NOMO-1 treated with DMSO at 0.1 percent for 48 hours (cell line): ENCODE measurements at regions not wholly inside any gene's neighbourhood (a gene's known extent, or its start where the extent isn't known, plus 50 kb on each side); places are given as distances from the start of the nearest gene placed in this dataset.
"Not testable (repeated sequence)": the region's sequence is repeated elsewhere in the genome, so short reads cannot be mapped to it uniquely, and the experiment has no call there.

Experiments
- DNase-seq: peaks from one replicate; lab custom pipeline; 2025; ENCODE audit not compliant: unreplicated experiment; lab: John Stamatoyannopoulos, UW

DNA sequence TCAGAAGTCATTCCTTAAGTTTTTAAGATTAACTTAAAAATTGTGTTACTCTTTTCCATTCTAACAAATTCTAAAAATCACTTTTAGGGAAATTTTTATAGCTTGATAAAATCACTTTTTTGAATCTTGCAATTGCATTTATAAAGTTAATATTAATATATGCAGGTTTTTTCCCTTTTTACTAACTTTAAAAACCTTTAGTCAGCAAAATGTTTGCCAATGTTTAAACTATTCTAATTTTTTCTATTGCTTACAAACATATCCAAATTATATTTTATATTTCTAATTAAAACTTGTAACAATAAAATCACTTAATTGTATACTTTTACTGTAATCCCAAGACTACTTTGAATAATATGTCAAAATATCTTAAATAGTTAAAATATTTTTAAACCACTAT lies 839.4 kb downstream of the TBL1XR1 start:
- DNase-seq: no peak

DNA sequence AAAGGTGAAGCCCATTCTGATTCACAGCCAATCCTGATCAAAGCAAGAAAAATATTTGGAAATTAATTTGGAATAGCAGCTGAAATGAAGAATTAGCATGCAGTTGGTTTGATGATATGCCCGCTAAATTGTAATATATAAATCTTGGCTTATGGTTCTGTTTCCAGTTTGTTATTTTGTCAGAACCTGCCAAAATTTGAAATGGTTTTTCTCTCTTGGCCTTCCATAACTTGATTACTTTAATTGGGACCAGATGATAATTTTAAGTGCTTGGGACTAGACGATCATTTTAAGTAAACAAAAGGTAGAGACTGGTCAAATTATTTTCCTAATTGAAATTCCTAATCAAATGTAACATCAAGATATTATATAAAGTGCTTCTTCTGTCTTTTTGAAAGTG lies 842.4 kb downstream of the TBL1XR1 start:
- no peak for DNase-seq

DNA sequence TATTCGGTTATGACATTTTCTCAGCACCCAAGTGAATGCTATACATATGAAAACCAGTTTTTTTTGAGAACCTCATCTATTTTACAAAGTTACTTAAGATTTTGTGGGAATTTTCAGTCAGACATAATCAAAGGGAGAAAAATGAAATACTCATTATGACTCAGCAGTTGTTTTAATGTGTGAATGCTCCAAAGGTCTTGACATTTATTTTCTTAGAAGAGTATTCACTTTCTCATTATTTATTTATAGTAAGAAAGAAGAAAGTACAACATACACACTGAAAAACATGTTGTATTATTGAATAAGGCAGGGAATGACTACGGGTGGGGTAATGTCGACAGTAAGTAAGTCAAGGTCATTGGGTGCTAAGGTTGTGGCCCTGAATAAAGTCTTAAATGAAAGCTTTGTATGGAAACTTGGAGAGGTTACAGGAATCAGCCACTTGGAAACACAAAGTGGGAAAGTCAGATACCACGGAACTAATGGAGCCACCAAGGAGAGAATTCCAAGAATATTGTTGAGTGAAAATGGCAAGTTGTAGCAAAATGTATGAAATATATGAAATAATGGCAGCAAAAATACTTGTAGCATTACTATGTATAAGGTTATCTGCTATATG lies 844.5 kb downstream of the TBL1XR1 start:
- no peak for DNase-seq

DNA sequence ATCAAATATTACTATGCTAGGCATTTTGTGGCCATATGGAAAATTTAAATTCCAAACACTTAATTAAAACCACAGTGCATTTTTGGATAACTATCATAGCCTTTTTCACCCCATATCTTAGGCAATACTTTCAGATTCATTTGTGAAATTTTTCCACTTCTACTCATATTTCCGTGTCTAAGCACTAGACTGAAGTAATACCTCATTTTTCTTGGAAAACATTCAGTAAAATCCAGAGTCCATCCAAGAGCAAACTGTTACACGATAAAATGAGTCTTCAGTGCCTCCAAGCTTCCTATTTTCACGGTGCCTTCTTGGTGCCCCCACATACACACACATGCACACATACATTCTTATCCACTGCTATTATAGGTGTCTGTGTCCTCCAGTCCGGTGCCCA lies 845.9 kb downstream of the TBL1XR1 start:
- DNase-seq: no peak

DNA sequence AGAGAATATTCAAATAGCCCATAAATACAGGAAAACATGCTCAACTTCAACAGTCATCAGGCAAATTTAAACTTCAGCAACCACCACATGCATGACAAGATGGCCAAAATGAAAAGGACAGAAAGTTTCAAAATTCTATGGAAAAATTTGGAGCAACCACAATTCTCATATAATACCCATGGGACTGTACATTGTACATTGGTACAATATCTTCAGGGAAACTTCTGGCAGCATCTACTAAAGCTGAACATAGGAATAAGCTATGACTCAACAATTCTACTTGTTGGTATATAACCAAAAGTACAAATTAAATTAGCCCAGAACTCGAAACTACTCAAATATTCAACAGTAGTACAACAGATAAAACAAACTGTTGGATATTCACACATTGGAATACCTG lies 847.6 kb downstream of the TBL1XR1 start:
- DNase-seq: no peak

DNA sequence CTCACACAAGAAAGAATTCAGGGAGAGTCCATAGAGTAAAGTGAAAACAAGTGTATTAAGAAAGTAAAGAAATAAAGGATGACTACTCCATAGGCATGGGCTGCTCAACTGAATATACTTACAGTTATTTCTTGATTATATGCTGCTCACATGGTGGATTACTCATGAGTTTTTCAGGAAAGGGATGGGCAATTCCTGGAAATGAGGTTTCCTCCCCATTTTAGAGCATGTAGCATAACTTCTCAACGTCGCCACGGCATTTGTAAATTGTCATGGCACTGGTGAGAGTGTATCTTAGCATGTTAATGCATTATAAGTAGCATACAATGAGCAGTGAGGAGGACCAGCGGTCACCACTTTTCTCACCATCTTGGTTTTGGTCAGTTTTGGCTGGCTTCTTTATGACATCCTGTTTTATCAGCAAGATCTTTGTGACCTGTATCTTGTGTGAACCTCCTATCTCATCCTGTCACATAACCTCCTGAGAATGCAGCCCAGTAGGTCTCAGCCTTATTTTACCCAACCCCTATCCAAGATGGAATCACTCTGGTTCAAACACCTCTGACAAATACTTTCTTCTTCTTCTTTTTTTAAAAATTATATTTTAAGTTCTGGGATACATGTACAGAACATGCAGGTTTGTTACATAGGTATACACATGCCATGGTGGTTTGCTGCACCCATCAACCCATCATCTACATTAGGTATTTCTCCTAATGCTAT lies 849.7 kb downstream of the TBL1XR1 start:
- no peak for DNase-seq

DNA sequence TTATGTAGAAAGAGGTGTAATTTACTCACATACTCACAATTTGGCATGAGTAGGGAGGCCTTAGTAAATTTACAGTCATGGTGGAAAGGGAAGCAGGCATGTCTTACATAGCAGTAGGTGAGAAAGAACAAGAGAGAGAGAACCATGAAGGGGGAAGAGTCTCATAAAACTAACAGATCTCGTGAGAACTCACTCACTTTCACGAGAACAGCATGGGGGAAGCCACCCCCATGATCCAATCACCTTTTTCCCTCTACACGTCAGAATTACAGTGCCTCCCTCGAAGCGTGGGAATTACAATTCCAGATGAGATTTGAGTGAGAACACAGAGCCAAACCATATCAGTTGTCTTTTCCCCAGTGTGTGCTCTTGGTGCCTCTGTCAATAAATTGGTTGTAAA lies 855.3 kb downstream of the TBL1XR1 start:
- no peak for DNase-seq

DNA sequence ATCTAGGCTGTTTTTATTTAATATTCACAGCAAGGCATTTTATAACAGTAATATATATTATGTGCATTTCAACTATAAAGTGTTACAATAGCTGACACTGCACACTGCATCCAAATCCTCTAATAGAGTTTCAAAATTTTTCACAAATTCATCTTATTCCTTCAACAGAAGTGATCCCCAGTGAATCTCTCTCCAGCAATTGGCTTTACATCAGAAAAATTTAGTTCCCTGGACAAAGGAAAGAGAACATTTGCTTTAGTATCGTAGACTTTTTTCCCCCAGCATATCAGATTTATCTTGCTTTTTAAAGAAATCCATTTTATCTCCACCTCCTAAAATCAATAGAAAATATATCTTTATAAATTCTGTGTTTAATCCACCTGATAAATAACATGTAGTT lies 868.6 kb downstream of the TBL1XR1 start:
- DNase-seq: no peak

DNA sequence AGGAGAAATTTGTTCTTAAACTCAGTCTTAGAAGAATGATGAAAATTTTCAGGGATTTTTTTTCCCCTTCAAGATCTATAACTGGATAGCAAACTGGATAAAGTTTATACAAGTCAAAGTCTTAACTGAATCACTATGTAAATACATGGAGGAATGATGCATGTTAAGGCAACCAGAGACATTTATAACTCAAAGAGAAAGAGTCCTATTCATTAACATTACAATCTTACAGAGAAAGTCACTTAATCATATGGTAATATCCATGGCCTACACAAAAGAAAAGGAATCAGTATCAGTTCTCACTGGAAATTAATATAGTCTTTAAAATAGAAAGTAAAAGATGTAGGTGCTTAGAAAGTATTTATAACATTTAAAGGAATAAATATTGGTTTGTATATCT lies 869.1 kb downstream of the TBL1XR1 start:
- no peak for DNase-seq

DNA sequence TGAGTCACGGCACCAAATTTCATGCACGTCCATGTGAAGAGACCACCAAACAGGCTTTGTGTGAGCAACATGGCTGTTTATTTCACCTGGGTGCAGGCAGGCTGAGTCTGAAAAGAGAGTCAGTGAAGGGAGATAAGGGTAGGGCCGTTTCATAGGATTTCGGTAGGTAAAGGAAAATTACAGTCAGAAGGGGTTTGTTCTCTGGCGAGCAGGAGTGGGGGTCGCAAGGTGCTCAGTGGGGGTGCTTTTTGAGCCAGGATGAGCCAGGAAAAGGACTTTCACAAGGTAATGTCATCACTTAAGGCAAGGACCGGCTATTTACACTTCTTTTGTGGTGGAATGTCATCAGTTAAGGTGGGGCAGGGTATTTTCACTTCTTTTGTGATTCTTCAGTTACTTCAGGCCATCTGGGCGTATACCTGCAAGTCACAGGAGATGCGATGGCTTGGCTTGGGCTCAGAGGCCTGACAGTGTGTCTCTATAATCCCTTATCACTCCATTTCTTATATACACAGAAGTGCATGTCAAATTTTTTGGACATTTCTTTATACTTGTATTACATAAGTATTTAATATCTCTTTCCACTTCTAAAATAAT lies 870.3 kb downstream of the TBL1XR1 start:
- DNase-seq: not testable (repeated sequence)

DNA sequence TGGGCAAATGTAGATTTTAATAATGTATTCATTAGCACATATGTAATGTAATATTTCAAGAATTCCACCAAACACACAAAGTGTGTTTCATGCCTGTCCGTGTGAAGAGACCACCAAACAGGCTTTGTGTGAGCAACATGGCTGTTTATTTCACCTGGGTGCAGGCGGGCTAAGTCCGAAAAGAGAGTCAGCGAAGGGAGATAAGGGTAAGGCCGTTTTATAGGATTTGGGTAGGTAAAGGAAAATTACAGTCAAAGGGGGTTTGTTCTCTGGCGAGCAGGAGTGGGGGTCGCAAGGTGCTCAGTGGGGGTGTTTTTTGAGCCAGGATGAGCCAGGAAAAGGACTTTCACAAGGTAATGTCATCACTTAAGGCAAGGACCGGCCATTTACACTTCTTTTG lies 875.8 kb downstream of the TBL1XR1 start:
- not testable (repeated sequence) for DNase-seq

DNA sequence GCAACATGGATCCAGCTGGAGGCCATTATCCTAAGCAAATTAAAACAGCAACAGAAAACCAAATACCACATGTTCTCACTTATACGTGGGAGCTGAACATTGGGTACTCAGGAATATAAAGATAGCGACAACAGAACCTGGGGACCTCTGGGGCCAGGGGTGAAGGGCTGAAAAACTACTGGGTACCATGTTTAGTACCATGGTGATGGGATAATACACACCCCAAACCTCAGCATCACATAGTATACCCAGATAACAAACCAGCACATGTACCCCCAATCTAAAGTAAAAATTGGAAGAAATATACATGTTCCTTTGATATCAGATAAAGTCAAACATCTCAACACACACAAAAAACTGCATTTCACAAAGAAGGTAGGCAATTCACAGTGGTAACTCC lies 876.2 kb downstream of the TBL1XR1 start:
- DNase-seq: no peak

DNA sequence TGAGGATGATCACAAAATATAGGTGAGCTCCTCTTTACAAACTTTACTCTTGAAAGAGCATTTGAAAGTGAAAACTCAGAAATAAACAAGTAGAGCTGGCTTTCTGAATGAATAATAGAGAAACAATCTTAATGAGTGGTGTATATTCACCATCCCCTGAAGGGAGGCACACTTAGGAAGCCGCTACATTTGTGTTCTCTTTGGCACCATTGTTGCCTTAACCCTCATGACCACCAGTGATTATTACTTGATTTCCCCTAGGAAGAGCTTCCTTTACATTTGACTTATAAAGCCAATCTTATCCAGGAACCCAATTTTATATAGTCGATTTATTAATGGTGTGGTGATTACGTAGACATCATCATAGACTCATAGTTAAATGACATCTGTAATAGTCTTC lies 883.9 kb downstream of the TBL1XR1 start:
- DNase-seq: no peak

DNA sequence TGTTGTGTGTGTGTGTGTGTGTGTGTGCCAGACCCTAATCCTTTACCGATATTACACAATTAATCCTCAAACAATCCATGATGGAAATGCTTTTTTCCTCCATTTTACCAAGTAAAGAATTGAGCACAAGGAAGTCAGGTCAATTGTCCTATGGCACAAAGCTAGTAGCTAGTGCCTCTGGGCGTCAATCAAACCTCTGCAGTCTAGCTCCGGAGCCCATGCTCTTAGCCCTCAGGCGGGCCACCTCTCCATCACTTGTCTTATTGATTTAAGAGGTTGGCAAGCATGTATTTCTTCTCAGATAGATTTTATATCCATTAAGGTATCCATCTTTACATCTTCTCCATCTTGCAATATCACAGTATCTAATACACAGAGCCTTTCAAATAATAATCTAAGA lies 886.6 kb downstream of the TBL1XR1 start:
- no peak for DNase-seq

DNA sequence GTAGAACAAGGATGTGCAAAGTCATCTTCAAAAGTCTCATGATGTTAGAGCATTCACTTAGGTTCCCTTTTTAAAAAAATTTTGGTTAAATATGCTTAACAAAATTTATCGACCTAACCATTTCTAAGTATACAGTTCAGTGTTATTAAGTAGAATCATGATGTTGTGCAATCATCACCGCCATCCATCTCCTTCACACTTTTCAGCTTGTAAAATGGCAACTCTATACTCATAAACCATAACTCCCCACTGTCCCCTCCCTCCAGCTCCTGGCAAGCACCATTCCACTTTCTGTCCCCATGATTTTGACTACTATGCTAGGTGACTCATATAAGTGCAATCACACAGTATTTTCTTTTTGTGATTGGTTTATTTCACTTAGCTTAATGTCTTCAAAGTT lies 895.0 kb downstream of the TBL1XR1 start:
- DNase-seq: no peak

DNA sequence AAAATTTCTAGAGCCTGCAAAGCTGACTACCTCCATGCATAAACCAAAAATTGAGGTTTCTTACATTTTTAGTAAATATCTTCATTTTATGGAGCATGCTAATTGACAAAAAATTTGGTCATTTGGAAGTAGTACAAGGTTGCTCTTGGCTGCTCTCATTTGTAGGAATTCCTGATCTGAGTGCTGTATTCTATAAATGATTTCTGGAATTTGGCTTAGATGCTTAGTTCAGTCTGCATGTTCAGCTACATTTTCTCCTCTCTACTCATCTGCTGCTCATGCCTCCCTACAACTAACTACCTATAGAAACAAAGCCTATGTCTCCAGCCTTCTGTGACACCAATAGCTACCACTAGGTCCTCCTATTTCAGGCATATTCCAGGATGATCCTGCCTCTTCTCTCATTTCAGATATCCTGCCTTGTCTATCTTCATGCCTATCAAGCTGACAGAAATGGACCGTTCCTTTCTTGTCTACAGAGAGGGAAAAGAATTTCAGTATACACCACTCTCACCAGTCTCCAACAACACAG lies 901.1 kb downstream of the TBL1XR1 start:
- no peak for DNase-seq

DNA sequence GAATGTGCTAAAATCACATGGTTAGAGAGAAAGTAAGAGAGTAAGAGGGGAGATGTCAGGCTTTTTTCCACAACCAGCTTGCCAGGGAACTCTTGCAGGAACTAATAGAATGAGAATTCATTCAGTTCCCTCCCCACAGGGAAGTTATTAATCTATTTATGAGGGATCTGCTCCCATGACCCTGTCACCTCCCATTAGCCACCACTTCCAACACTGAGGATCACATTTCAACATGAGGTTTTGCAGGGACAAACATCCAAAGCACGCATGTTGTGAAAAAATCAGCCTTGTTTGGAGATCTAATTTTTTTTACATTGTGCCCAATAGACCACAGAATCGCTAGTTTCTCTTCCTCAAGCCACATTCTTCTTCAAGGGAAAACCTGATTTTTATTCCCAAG lies 904.0 kb downstream of the TBL1XR1 start:
- DNase-seq: no peak

DNA sequence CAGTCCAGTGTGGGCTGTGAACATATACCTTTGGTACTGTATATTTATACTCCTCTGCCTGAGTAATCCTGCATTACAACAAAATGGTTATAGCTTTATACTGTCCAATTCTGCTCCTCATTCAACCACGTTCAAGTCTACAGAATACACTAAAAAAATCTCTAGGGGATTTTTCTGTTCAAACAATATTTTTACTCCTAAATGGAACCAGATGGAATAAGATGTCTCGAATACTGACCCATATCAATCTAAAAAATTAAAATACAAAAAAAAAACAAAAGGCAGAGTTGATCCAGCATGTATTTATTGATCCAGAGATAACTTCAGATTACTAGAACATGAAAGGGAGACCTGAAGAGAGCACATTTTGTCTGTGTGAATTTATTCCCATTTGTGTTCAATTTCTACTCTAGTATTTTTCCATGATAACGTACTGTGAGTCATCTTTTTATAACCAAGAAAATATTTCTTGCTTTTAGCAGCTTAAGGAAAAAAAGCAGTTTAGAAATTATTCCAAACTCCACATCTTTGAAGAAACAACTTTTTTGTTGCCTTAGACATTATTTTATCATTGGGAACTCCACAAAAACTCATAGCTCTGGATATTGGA lies 910.7 kb downstream of the TBL1XR1 start:
- no peak for DNase-seq

DNA sequence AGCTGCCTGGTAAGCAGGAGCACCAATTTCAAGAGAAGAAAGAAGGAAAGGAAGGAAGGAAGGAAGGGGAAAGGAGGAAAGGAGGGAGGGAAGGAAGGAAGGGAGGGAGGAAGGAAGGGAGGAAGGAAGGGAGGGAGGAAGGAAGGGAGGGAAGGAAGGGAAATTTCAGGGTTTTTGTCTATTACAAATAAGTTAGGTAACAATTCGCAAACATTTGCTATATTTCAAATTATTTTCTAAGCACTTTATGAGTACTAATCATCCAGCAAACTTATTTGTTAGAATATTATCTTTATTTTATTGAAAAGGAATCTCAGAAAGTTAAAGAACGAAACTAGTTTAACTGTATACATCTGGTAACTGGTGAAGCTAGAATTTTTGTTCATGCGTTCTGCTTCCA lies 921.7 kb downstream of the TBL1XR1 start:
- DNase-seq: no peak

DNA sequence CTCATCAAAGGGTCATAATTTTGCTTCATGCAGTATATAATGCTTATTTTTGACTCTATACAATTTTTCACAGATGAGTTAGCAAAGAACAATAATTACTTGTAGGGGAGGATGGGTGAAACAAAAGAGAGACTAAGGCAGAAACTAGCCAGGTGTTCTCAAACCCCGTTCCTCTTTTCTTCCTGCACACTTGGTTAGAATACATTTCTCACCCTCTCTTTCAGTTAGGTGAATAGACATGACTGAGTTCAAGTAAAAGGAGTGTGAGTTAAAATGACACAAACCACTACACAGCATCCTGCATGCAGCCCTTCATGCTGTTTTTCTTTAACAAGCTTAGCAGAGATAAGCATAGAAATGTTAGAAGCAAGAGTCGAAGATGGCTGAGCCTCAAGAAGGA lies 922.2 kb downstream of the TBL1XR1 start:
- no peak for DNase-seq

DNA sequence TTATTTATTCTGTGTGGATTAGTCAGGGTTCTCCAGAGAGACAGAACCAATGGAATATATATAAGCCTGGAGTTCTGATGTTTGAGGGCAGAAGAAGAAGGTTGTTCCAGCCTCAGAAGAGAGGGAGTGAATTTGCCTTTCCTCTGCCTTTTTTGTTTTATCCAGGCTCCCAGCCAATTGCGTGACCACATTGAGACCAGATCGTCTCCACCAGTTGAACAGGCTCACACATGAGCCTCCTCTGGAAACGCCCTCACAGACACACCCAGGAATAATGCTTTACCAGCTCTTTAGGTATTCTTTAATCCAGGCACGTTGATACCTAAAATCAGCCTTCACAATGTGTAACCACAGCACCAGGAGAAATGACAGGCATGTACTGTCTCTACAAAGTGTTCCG lies 923.1 kb downstream of the TBL1XR1 start:
- no peak for DNase-seq

DNA sequence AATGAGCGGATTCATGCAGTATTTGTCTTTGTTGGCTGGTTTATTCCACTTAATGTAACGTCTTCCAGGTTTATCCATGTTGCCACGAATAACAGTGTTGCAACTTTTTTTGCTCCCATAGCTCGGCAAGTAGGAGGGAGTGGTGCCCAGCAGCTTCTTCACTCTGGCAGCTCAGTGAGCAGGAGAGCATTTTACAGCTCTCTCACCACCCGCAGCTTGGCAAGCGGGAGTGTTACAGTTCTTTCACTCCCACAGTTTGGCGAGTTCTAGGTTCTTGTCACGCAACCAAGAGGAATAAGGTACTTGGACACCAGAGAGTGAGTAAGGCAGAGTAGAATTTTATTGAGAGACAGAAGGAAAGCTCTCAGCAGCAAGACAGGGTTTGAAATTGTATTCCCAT lies 935.2 kb downstream of the TBL1XR1 start:
- no peak for DNase-seq
